ENCODE measurements at regions not wholly inside any gene's neighbourhood (a gene's known extent, or its start where the extent isn't known, plus 50 kb on each side); places are given as distances from the start of the nearest gene placed in this dataset.
A peak's percentile ranks its signal among the peaks of the same experiment; 100 is the strongest.

GRCh38 chr21:35948982-35949381 lies 111.3 kb downstream of the SETD4 start:
- H3K4me3 Mint-ChIP-seq (ENCODE audit: unreplicated experiment) = no peak overlapping the region
- DNase-seq (ENCODE audit: low spot score) = no peak
- H3K9me3 Mint-ChIP-seq (ENCODE audit: low read depth) = no peaks in the 10 kb centered on the region
- no peaks in the 10 kb centered on the region for H3K36me3 Mint-ChIP-seq (ENCODE audit: low read depth)
- no peak overlapping the region for H3K27ac Mint-ChIP-seq (ENCODE audit: unreplicated experiment)
- no peaks in the 10 kb centered on the region for H3K4me1 Mint-ChIP-seq (ENCODE audit: low read depth)
- TF ChIP-seq CTCF (IDR thresholded peaks at IDR 0.05) = no peak
- no peaks in the 10 kb centered on the region for H3K27me3 Mint-ChIP-seq (ENCODE audit: low read depth)

GRCh38 chr21:35945089-35945671 lies 115.1 kb downstream of the SETD4 start:
- no peak for DNase-seq (ENCODE audit: low spot score)
- H3K4me1 Mint-ChIP-seq (ENCODE audit: low read depth) = peaks cover 1% of the 10 kb centered on the region
- no peaks in the 10 kb centered on the region for H3K27me3 Mint-ChIP-seq (ENCODE audit: low read depth)
- TF ChIP-seq CTCF (IDR thresholded peaks at IDR 0.05) = no peak
- no peak overlapping the region for H3K4me3 Mint-ChIP-seq (ENCODE audit: unreplicated experiment)
- H3K36me3 Mint-ChIP-seq (ENCODE audit: low read depth) = no peaks in the 10 kb centered on the region
- H3K27ac Mint-ChIP-seq (ENCODE audit: unreplicated experiment) = no peak overlapping the region
- H3K9me3 Mint-ChIP-seq (ENCODE audit: low read depth) = no peaks in the 10 kb centered on the region

- Mint-ChIP-seq H3K9me3 (ENCODE audit: low read depth) (no peaks in the 10 kb centered on the region), H3K36me3 (ENCODE audit: low read depth) (no peaks in the 10 kb centered on the region), H3K27me3 (ENCODE audit: low read depth) (no peaks in the 10 kb centered on the region), H3K4me1 (ENCODE audit: low read depth) (peaks cover 3% of the 10 kb centered on the region), H3K27ac (ENCODE audit: unreplicated experiment) (no peak overlapping the region), H3K4me3 (ENCODE audit: unreplicated experiment) (no peak overlapping the region)
- DNase-seq (ENCODE audit: low spot score) = no peak
- TF ChIP-seq CTCF (IDR thresholded peaks at IDR 0.05) = no peak
Observed at GRCh38 chr21:35943752-35944151, 116.6 kb downstream of the SETD4 start.

- no peaks in the 10 kb centered on the region for H3K36me3 Mint-ChIP-seq (ENCODE audit: low read depth)
- no peak overlapping the region for H3K4me3 Mint-ChIP-seq (ENCODE audit: unreplicated experiment)
- H3K4me1 Mint-ChIP-seq (ENCODE audit: low read depth) = peaks cover 3% of the 10 kb centered on the region
- DNase-seq (ENCODE audit: low spot score) = no peak
- no peak for TF ChIP-seq CTCF (IDR thresholded peaks at IDR 0.05)
- H3K9me3 Mint-ChIP-seq (ENCODE audit: low read depth) = no peaks in the 10 kb centered on the region
- no peaks in the 10 kb centered on the region for H3K27me3 Mint-ChIP-seq (ENCODE audit: low read depth)
- no peak overlapping the region for H3K27ac Mint-ChIP-seq (ENCODE audit: unreplicated experiment)
Observed at GRCh38 chr21:35942211-35943144, 117.8 kb downstream of the SETD4 start.

GRCh38 chr21:35940074-35940927 lies 120.0 kb downstream of the SETD4 start:
- no peaks in the 10 kb centered on the region for H3K36me3 Mint-ChIP-seq (ENCODE audit: low read depth)
- DNase-seq (ENCODE audit: low spot score) = no peak
- H3K9me3 Mint-ChIP-seq (ENCODE audit: low read depth) = no peaks in the 10 kb centered on the region
- no peak overlapping the region for H3K27ac Mint-ChIP-seq (ENCODE audit: unreplicated experiment)
- peak; percentile 90 for TF ChIP-seq CTCF (IDR thresholded peaks at IDR 0.05)
- H3K27me3 Mint-ChIP-seq (ENCODE audit: low read depth) = no peaks in the 10 kb centered on the region
- peaks cover 3% of the 10 kb centered on the region for H3K4me1 Mint-ChIP-seq (ENCODE audit: low read depth)
- no peak overlapping the region for H3K4me3 Mint-ChIP-seq (ENCODE audit: unreplicated experiment)
